T-helper 1 cell (primary cell): ENCODE measurements at regions not wholly inside any gene's neighbourhood (a gene's known extent, or its start where the extent isn't known, plus 50 kb on each side); places are given as distances from the start of the nearest gene placed in this dataset.
A peak's percentile ranks its signal among the peaks of the same experiment; 100 is the strongest.

Experiments
- DNase-seq, 5 donors: peaks; one replicate each; pipeline ENCODE4 v3.0.0-alpha.2; 2012 to 2020

GRCh38 chr18:73961804-73962203 is 185.8 kb downstream of the FBXO15 start:
- DNase-seq, result no peak

GRCh38 chr18:73959352-73959751 is 188.3 kb downstream of the FBXO15 start:
- no peak for DNase-seq

GRCh38 chr18:73954268-73954667 is 193.4 kb downstream of the FBXO15 start:
- no peak for DNase-seq

- no peak for DNase-seq
These were observed 195.2 kb downstream of the FBXO15 start for GRCh38 chr18:73952296-73952946.

- DNase-seq, result no peak
These were observed 197.4 kb downstream of the FBXO15 start for GRCh38 chr18:73950116-73950700.

- no peak for DNase-seq
These were observed 199.1 kb downstream of the FBXO15 start for GRCh38 chr18:73948497-73948896.

- no peak for DNase-seq
These were observed 199.6 kb downstream of the FBXO15 start for GRCh38 chr18:73948084-73948483.

- no peak for DNase-seq
These were observed 200.3 kb downstream of the FBXO15 start for GRCh38 chr18:73947180-73947921.

GRCh38 chr18:73945130-73945792 is 202.4 kb downstream of the FBXO15 start:
- no peak for DNase-seq

GRCh38 chr18:73944715-73945114 is 202.9 kb downstream of the FBXO15 start:
- DNase-seq, result peak in 1 of 5 donors; percentile 2

- DNase-seq, result no peak
These were observed 203.9 kb downstream of the FBXO15 start for GRCh38 chr18:73943763-73944162.

- no peak for DNase-seq
These were observed 204.7 kb downstream of the FBXO15 start for GRCh38 chr18:73942956-73943355.

GRCh38 chr18:73942081-73942625 is 205.5 kb downstream of the FBXO15 start:
- DNase-seq, result no peak

GRCh38 chr18:73940721-73941120 is 206.9 kb downstream of the FBXO15 start:
- no peak for DNase-seq

GRCh38 chr18:73939391-73939790 is 208.2 kb downstream of the FBXO15 start:
- DNase-seq, result no peak

- no peak for DNase-seq
These were observed 213.9 kb downstream of the FBXO15 start for GRCh38 chr18:73933685-73934084.

GRCh38 chr18:73932976-73933375 is 214.7 kb downstream of the FBXO15 start:
- no peak for DNase-seq

GRCh38 chr18:73927496-73927895 is 220.1 kb downstream of the FBXO15 start:
- DNase-seq, result no peak

- no peak for DNase-seq
These were observed 222.8 kb downstream of the FBXO15 start for GRCh38 chr18:73924836-73925235.

- DNase-seq, result no peak
These were observed 223.3 kb downstream of the FBXO15 start for GRCh38 chr18:73924307-73924706.

GRCh38 chr18:73923866-73924265 is 223.8 kb downstream of the FBXO15 start:
- DNase-seq, result no peak

- DNase-seq, result no peak
These were observed 227.6 kb downstream of the FBXO15 start for GRCh38 chr18:73920033-73920432.

- DNase-seq, result no peak
These were observed 228.8 kb downstream of the FBXO15 start for GRCh38 chr18:73918816-73919215.
